Smooth muscle cell (in vitro differentiated cells): ENCODE measurements at regions not wholly inside any gene's neighbourhood (a gene's known extent, or its start where the extent isn't known, plus 50 kb on each side); places are given as distances from the start of the nearest gene placed in this dataset.

Source experiments
- DNase-seq: peaks from one replicate; lab custom pipeline; 2025; ENCODE audit not compliant: unreplicated experiment; lab: John Stamatoyannopoulos, UW
- H2AFZ ChIP-seq: fragments of 200-600 bp; sonication (generic); 2 replicates; pipeline ENCODE4 v1.6.0; 2016; ENCODE audit warnings: antibody characterized with exemption, low read depth, mild to moderate bottlenecking
- H3F3A ChIP-seq: fragments of 200-600 bp; sonication (generic); 2 replicates; pipeline ENCODE4 v1.6.0; 2017; ENCODE audit warnings: antibody characterized with exemption, low read depth
- H3K27ac ChIP-seq: fragments of 200-600 bp; sonication (generic); 2 replicates; pipeline ENCODE4 v1.5.1; 2016; ENCODE audit warnings: low read depth, mild to moderate bottlenecking
- H3K27me3 ChIP-seq: fragments of 200-600 bp; sonication (generic); 2 replicates; pipeline ENCODE4 v1.6.1; 2016; ENCODE audit warnings: low read depth, mild to moderate bottlenecking
- H3K36me3 ChIP-seq: fragments of 200-600 bp; sonication (generic); 2 replicates; pipeline ENCODE4 v1.5.1; 2016; ENCODE audit warnings: low read depth
- H3K4me1 ChIP-seq: fragments of 200-600 bp; sonication (generic); 2 replicates; pipeline ENCODE4 v1.5.1; 2016; ENCODE audit warnings: low read depth
- H3K4me2 ChIP-seq: fragments of 200-600 bp; sonication (generic); 2 replicates; pipeline ENCODE4 v1.6.0; 2016; ENCODE audit warnings: mild to moderate bottlenecking
- H3K4me3 ChIP-seq: fragments of 200-600 bp; sonication (generic); 2 replicates; pipeline ENCODE4 v1.5.1; 2016; ENCODE audit warnings: mild to moderate bottlenecking
- H3K79me2 ChIP-seq: fragments of 200-600 bp; sonication (generic); 2 replicates; pipeline ENCODE4 v1.6.0; 2016; ENCODE audit warnings: low read depth, mild to moderate bottlenecking
- H3K9ac ChIP-seq: fragments of 200-600 bp; sonication (generic); 2 replicates; pipeline ENCODE4 v1.6.0; 2016; ENCODE audit warnings: low read depth
- H3K9me3 ChIP-seq: fragments of 200-600 bp; sonication (generic); replicated peaks from 2 replicates; pipeline ENCODE4 v1.5.1; 2016; ENCODE audit warnings: low read depth
- H4K20me1 ChIP-seq: fragments of 200-600 bp; sonication (generic); 2 replicates; pipeline ENCODE4 v1.6.0; 2016; ENCODE audit warnings: low read depth
- CTCF ChIP-seq: fragments of 200-600 bp; sonication (generic); IDR thresholded peaks from 2 replicates; pipeline ENCODE4 v1.5.1; 2017; ENCODE audit warnings: borderline replicate concordance, mild to moderate bottlenecking, antibody characterized with exemption; ENCODE audit not compliant: insufficient read depth, poor library complexity, severe bottlenecking
- WGBS: methylation state at CpG from one replicate; pipeline ENCODE4 v1.1.7; 2016; ENCODE audit warnings: low lambda C conversion rate; 5-methylcytosine and 5-hydroxymethylcytosine counted together

GRCh38 chr11:80542704-80543103, 1101.9 kb upstream of the TENM4 start:
- Histone ChIP-seq H3K36me3 (no peaks in the 10 kb centered on the region), H3K4me2 (no peak overlapping the region), H3K9ac (no peak overlapping the region), H3K27ac (no peak overlapping the region), H4K20me1 (no peaks in the 10 kb centered on the region), H3K27me3 (no peaks in the 10 kb centered on the region), H3K4me1 (no peaks in the 10 kb centered on the region), H3F3A (no peaks in the 10 kb centered on the region), H2AFZ (no peak overlapping the region), H3K4me3 (no peak overlapping the region), H3K9me3 (no peaks in the 10 kb centered on the region), H3K79me2 (no peaks in the 10 kb centered on the region)
- 95% methylated on average over 2 of the region's 2 CpGs for WGBS
- no peak for TF ChIP-seq CTCF
- no peak for DNase-seq

DNA sequence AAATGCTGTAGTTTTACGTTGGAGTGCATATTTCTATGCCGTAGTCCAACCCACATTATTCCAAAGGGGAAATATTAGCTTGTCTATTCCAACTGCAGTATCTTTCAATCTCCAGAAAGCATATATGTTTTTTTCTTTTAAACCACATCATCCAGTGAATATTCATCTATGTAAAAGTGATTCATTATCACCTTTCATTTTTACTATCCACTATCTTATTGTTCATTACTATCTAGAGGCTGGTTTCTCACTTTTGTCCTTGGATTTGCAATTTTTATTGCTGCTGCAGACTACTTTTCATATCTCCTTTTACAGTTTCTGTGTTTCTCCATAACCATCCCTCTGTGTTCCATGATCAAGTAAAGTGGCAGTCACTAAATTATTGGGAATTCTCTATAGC, 1097.2 kb upstream of the TENM4 start:
- Histone ChIP-seq H3K4me1 (no peaks in the 10 kb centered on the region), H2AFZ (no peak overlapping the region), H3K27me3 (no peaks in the 10 kb centered on the region), H3K79me2 (no peaks in the 10 kb centered on the region), H3K27ac (no peak overlapping the region), H3K4me3 (no peak overlapping the region), H3F3A (no peaks in the 10 kb centered on the region), H4K20me1 (no peaks in the 10 kb centered on the region), H3K9me3 (no peaks in the 10 kb centered on the region), H3K36me3 (no peaks in the 10 kb centered on the region), H3K9ac (no peak overlapping the region), H3K4me2 (no peak overlapping the region)
- 94% methylated on average over 2 of the region's 2 CpGs for WGBS
- DNase-seq, result no peak
- no peak for TF ChIP-seq CTCF

DNA sequence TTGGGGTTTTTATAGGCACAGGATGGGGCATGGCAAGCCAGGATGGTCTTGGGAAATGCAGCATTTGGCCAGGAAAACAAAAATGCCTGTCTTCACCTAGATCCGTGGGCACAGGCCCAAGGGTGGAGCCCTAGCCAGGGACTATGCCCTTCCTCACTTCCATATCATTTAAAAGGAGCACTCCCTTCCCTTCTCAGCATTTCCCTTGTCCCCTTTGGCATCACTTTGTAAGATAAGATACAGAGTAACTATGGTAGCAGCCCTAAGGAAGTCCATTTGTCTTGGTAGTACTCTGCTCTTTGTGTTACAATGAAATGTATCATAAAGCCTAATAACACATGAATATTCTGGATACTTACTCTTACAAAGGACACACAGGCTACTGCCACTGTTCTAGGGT, 1092.6 kb upstream of the TENM4 start:
- H3K36me3 ChIP-seq, result no peaks in the 10 kb centered on the region
- no peak overlapping the region for H3K9ac ChIP-seq
- no peak overlapping the region for H3K4me2 ChIP-seq
- no peaks in the 10 kb centered on the region for H3K9me3 ChIP-seq
- H3K4me3 ChIP-seq, result no peak overlapping the region
- no peak for DNase-seq
- H3K4me1 ChIP-seq, result no peaks in the 10 kb centered on the region
- no peak overlapping the region for H2AFZ ChIP-seq
- no peaks in the 10 kb centered on the region for H3K79me2 ChIP-seq
- H3K27ac ChIP-seq, result no peak overlapping the region
- no peaks in the 10 kb centered on the region for H4K20me1 ChIP-seq
- H3F3A ChIP-seq, result no peaks in the 10 kb centered on the region
- WGBS, result 100% methylated on average over 1 of the region's 1 CpG
- no peak for TF ChIP-seq CTCF
- H3K27me3 ChIP-seq, result no peaks in the 10 kb centered on the region

GRCh38 chr11:80532633-80533232, 1091.9 kb upstream of the TENM4 start:
- WGBS, result 96% methylated on average over 21 of the region's 21 CpGs
- Histone ChIP-seq H3F3A (no peaks in the 10 kb centered on the region), H3K27ac (no peak overlapping the region), H4K20me1 (no peaks in the 10 kb centered on the region), H3K9ac (no peak overlapping the region), H3K4me3 (no peak overlapping the region), H3K4me2 (no peak overlapping the region), H3K4me1 (no peaks in the 10 kb centered on the region), H3K79me2 (no peaks in the 10 kb centered on the region), H3K36me3 (no peaks in the 10 kb centered on the region), H3K27me3 (no peaks in the 10 kb centered on the region), H2AFZ (no peak overlapping the region), H3K9me3 (no peaks in the 10 kb centered on the region)
- no peak for TF ChIP-seq CTCF
- no peak for DNase-seq
